Ishikawa (cell line): ENCODE measurements at regions not wholly inside any gene's neighbourhood (a gene's known extent, or its start where the extent isn't known, plus 50 kb on each side); places are given as distances from the start of the nearest gene placed in this dataset.

ENCODE experiments used
- CEBPB ChIP-seq: IDR thresholded peaks from 2 replicates; pipeline ENCODE4 v1.6.1; 2012
- CREB1 ChIP-seq: IDR thresholded peaks from 2 replicates; pipeline ENCODE4 v1.6.1; 2012; ENCODE audit warnings: low read depth
- EGR1 ChIP-seq: IDR thresholded peaks from 2 replicates; pipeline ENCODE4 v1.6.1; 2012
- EP300 ChIP-seq: IDR thresholded peaks from 2 replicates; pipeline ENCODE4 v1.6.1; 2012; ENCODE audit warnings: borderline replicate concordance
- FOXM1 ChIP-seq: IDR thresholded peaks from 2 replicates; pipeline ENCODE4 v1.6.1; 2012; ENCODE audit warnings: low read depth, borderline replicate concordance
- MAX ChIP-seq: IDR thresholded peaks from 2 replicates; pipeline ENCODE4 v1.6.1; 2012
- NFIC ChIP-seq: IDR thresholded peaks from 2 replicates; pipeline ENCODE4 v1.6.1; 2012
- RAD21 ChIP-seq: IDR thresholded peaks from 2 replicates; pipeline ENCODE4 v1.6.1; 2012; ENCODE audit warnings: low read depth
- REST ChIP-seq: IDR thresholded peaks from 2 replicates; pipeline ENCODE4 v1.6.1; 2012; ENCODE audit warnings: low read depth, mild to moderate bottlenecking
- TAF1 ChIP-seq: IDR thresholded peaks from 2 replicates; pipeline ENCODE4 v1.6.1; 2012; ENCODE audit warnings: low read depth, mild to moderate bottlenecking
- TCF12 ChIP-seq: IDR thresholded peaks from 2 replicates; pipeline ENCODE4 v1.6.1; 2012; ENCODE audit warnings: low read depth
- TEAD4 ChIP-seq: IDR thresholded peaks from 2 replicates; pipeline ENCODE4 v1.6.1; 2012
- USF1 ChIP-seq: IDR thresholded peaks from 2 replicates; pipeline ENCODE4 v1.6.1; 2012
- YY1 ChIP-seq: IDR thresholded peaks from 2 replicates; pipeline ENCODE4 v1.6.1; 2012; ENCODE audit warnings: low read depth
- ZBTB7A ChIP-seq: IDR thresholded peaks from 2 replicates; pipeline ENCODE4 v1.6.1; 2012; ENCODE audit warnings: low read depth

GRCh38 chr6:41424370-41425058 lies 89.1 kb downstream of the NCR2 start:
- no peak for TF ChIP-seq TEAD4
- peak; percentile 80 for TF ChIP-seq RAD21
- TF ChIP-seq REST, result no peak

GRCh38 chr6:41425511-41425910 lies 90.1 kb downstream of the NCR2 start:
- TF ChIP-seq REST, result no peak
- no peak for TF ChIP-seq CEBPB
- TF ChIP-seq NFIC, result no peak
- TF ChIP-seq CREB1, result no peak
- no peak for TF ChIP-seq FOXM1

DNA sequence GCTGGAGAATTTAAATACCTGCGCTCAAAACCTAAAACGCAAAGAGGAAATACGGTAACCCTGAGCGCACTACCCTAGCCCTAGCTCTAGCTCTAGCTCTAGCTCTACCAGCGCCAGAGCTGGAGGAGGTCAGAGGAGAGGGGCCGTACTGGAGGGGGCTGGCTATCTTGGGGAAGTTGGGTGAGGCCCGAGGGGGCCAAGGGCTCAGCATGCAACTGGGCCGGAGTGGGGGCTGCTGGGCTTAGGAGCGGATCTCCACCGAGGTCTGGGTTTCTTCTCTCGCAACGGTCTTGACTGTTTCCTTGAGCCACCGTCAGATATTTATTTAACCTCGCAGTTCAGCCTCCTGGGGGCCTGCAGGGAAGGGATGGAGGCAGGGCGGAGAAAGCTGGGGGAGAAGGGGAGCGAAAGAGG lies 91.0 kb downstream of the NCR2 start:
- TF ChIP-seq ZBTB7A, result no peak
- TF ChIP-seq CREB1, result no peak
- TF ChIP-seq MAX, result no peak
- TF ChIP-seq TAF1, result no peak
- TF ChIP-seq NFIC, result no peak
- TF ChIP-seq USF1, result no peak
- TF ChIP-seq EP300, result no peak
- no peak for TF ChIP-seq TCF12
- TF ChIP-seq FOXM1, result no peak
- TF ChIP-seq REST, result no peak
- no peak for TF ChIP-seq TEAD4
- TF ChIP-seq YY1, result no peak
- no peak for TF ChIP-seq RAD21
- TF ChIP-seq EGR1, result no peak
- TF ChIP-seq CEBPB, result no peak

- no peak; the same call in 1 of the 2 replicates for TF ChIP-seq MAX
- TF ChIP-seq TCF12, result no peak
- TF ChIP-seq EP300, result no peak; the same call in 1 of the 2 replicates
- no peak for TF ChIP-seq FOXM1
- no peak for TF ChIP-seq NFIC
- no peak for TF ChIP-seq RAD21
- TF ChIP-seq ZBTB7A, result no peak; the same call in 1 of the 2 replicates
- TF ChIP-seq TAF1, result no peak
- no peak for TF ChIP-seq YY1
- TF ChIP-seq TEAD4, result no peak
- TF ChIP-seq CREB1, result no peak
- no peak for TF ChIP-seq CEBPB
- no peak for TF ChIP-seq USF1
- no peak for TF ChIP-seq REST
- no peak for TF ChIP-seq EGR1
Measured at GRCh38 chr6:41426888-41427641, 91.7 kb downstream of the NCR2 start.
